GM19035 (cell line): ENCODE measurements at regions not wholly inside any gene's neighbourhood (a gene's known extent, or its start where the extent isn't known, plus 50 kb on each side); places are given as distances from the start of the nearest gene placed in this dataset.
A peak's percentile ranks its signal among the peaks of the same experiment; 100 is the strongest.

Experiments
- ATAC-seq: cut with Tn5 transposase; IDR thresholded peaks from one replicate; pipeline ENCODE4 v1.9.1; 2021; ENCODE audit not compliant: unreplicated experiment

DNA sequence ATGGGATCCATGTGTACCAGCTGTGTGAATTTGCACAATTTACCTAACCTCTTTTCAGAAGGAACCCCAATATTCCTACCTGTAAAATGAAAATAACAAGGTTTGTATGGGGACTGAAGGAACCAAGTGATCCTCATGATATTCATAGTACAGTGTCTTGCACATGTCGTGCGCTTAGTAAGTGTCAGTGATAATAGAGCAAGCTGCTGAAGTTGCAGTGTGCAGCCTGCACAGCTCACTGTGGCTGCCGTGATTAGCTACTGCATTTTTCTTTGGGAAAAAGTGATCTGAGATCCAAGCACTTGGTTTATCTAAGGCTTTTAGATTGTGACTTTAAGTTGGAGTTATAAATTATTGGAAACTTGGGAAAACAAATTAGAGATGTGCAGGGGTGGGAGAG, 135.9 kb upstream of the FRY start:
- no peak for ATAC-seq

DNA sequence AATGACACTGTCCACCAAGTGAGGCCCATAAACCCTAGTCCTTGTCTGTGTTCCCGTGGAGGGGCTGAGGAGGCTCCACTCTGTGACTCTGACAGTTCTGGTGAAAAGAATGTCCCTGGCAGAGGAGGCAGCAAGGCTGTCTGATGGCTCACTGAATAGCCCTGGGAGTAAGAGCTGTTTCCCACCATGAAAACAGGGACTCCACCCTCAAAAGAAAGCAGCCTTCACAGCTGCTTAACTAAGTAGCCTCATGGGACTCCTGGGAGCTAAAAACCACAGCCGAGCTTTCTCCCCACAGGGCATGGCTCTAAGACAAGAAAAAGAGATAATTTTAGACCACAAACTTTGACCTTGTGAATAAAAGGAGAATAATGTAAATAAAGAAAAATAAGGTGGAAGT, 135.1 kb upstream of the FRY start:
- ATAC-seq, result peak; percentile 50

DNA sequence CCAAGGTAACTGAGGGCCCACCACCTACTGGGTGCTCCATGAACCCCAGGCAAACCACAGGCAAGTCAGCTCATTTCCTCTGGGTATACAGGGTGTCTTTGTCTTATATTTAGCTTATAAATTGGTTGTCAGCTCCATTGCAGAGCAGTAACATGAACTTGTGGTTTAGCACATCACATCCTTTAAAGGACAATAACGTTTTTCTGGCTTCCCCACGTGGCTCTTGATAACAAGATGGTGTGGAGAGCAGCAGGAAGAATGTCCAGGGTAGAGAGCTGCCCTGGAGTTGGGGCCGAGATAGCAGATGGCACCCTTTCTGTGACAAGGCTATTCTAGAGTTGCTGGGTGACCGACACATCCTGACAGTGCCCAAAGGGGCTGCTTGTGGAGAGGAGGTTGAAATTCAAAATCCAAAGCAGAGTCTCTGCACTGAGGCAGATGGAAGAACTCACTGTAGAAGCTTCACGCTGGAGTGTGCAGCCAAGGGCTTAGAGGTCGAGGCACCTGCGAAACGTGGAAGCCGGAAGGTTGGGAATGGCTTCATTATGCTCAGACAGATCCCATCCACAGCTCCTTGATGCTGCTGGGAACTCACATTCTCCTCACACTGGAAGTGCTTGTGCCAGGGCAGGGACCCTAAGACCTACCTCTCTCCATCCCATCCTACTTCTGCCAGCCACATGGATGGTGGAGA, 133.0 kb upstream of the FRY start:
- no peak for ATAC-seq

DNA sequence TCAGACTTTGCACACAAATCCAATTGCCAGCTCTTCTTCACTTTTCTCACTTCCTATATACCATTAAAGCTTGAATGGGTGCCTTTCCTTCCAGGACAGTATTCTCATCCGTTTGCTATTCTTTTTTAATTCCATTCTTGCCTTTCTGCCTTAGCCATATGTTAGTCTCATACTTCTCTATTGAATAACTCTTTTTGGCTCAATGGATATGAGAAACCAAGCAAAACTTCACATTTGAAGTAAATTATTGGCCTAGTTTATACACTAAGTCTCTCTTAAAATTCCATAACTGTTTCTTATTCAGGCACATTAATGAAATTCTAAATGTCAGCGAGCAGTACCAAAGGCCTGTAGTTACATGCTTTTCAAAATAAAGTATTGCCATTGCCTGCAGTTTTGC, 129.6 kb upstream of the FRY start:
- ATAC-seq, result no peak

DNA sequence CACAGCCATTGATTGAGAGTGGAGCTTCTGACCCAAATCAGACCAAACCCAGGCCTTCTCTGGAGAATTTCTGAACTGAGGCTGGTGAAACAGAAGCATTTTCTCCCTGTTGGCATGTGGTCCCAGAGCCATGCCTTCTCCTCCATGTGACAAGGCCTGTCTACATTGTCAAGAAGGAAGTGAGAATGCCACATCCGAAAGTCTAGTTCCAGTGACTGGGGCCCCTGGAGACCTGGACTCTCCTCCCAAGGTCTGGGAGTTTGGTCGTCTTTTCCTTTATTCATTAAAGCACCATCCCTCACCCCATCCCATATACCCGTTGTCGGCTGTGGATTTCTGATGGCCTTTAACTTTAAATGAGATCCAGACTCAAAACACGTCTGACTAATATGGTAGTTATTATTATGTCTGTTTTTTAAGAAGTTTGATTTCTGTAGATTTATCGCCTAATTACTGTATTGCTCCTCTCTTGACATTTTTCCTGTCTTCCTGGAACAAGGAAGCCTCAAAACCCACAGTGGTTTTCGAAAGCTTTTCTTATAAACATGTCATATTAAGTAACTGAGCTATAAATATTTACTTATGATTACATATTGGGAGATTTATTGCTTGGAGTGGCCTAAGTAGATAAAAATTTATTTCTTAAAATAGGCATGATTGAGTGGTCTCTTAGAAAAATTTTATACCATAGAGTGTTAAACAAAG, 128.3 kb upstream of the FRY start:
- no peak for ATAC-seq

DNA sequence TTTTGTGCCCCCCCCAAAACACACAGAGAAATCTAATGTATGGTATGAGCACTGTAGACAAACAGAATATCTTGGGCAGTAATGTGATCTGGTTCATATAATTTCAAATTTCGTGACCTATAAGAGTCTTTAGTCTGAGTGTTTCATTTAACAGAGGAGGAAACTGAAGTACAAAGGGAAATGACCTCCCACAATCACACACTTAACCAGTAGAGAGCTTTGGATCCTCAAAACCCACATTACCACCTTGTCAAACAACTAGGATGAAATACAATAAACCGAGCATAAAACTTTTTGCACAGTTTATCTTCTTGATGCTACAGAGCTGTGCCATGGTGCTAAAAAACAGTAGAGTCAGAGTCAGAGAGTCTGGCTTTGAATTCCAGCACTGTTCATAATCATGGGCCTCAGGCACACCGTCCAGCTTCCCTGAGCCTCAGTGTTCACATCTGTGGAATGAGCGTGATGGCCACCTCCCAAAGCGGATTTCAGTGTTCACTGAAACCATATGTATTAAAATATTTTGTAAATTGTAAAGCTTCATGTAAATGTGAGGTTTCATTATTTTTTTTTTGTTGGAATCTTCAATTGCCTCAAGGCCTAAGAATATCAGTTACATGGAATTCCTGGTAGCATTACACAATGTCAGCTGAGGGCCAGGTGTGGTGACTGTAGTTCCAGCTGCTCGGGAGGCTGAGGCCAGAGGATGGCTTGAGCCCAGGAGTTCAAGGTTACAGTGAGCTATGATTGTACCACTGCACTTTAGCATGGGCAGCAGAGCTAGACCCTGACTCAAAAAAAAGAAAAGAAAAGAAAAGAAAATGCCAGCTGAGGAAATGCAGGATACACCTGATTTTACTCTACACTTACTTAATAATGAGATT, 126.4 kb upstream of the FRY start:
- no peak for ATAC-seq

DNA sequence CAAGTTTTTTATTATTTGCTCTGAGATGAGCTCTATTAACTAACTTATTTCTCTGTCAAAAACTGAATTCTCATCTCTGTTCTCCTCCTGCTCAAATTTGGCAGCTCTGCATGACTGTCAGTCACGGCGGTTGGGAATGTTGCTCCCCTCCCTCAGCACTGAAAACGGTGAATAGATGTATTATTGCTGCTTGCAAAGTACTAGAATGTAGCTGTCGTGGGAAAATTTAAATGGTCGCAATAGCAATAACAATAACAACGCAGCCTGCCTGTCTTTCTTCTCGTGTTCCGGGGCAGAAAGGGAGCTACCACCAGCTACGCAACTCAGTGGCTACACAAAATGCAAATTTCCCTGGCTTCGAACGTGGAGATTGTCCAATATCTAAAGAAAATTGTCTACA, 125.6 kb upstream of the FRY start:
- ATAC-seq, result no peak

DNA sequence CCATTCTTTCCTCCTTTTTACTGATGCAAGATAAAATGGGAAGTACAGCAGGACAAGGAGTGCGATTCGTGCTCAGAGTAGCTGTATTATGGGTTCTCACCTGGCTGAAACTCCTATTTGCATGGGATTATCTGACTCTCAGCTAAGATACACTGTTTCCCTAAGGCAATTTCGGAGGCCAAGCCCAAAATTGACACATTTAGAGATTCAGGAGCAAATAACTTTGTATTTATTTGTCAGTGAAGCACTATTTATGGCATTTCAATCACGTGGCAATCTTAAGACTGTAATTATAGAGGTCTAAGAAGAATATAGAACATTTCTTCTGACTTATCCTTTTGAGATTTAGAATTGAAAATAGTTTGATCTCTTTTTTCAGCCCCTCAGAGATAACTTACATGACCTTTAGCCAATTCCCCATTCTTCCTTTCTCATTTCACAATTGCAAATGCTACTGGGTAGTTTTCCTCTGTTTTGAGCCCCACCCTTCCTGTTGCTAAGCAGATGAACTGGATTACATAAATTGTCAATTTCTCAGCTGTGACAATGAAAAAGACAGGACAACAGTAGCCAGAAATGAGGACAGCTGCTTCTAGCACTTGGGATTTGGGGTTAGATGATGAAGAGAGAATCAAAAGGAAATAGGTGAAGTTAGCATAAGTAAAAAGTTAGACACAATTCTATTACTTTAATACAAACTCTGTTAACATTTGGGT, 122.7 kb upstream of the FRY start:
- ATAC-seq, result no peak

DNA sequence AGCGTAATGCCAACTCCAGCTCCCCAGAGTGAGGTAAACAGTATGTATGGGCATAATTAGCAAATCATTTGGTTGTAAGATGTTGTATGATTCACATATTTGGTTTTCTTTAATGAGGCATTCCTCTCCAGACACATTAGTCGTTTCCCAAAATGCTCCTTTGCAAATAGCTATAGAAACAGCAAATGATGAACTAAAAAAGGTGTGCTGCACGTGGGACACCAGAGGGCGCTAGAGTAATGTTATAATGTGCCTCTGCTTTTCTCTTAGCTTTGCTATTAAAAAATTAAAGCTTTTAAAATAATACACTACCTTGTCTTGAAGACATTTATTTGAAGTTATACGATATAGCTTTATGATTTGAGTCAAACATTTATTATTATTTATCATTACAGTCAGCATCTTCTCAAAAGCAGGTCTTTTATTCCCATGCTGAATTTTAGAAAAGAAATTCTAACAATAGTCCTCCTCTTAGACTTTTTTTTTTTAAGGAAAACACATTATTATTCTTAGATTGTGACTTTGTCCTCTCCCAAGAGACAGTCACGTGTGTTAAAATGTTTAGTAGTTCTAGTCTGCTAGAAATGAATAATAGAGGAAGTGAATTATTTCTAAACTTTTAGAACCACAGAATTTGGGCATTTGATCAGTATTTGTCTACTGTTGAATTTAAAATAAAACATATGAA, 121.6 kb upstream of the FRY start:
- ATAC-seq, result no peak

DNA sequence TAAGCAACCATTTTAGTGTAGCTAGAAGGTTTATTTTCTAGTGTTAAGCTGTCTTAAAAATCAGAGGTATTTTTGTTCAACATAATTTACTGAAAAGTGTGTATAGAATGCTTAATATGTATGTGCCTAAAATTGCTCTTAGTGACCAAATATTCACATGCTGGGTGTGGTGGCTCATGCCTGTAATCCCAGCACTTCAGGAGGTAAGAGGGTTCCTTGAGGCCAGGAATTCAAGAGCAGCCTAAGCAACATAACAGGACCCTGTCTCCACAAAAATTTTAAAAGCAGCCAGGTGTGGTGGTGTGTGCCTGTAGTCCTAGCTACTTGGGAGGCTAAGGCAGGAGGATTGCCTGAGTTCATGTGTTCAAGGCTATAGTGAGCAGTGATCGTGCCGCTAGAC, 120.9 kb upstream of the FRY start:
- ATAC-seq, result no peak

DNA sequence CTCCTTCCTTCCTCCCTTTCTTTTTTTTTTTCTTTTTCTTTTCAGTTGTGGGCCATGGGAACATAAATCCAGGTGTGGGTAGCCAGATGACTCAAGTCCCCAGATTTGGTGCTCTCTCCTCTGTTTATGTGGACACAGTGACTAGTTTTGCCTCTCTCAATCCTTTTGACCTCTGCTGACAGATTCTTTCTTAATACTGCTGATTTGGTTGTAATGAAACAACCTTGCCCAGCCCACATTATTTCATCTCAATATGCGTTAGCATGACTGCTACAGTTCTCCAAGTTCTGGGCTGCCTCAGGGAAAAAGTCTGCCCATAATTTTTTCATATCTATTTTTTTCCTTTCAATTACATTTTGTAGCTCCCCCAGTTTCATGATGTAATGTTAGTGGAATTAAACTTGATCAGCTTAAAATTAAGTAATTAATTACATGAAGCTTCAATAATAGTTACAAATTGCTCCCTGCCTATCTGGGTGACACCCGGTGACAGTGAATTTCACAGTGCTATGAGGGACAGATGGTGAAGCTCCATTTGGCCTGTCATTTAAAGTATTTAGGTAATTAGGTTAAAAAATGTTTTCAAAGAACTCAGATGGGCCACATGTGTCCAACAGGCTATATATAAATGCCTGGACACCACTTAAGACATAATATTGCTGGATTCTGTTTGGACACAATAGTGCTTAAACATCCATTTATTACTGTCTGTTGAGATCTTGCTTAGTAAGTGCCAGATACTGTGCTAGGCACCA, 118.8 kb upstream of the FRY start:
- no peak for ATAC-seq

DNA sequence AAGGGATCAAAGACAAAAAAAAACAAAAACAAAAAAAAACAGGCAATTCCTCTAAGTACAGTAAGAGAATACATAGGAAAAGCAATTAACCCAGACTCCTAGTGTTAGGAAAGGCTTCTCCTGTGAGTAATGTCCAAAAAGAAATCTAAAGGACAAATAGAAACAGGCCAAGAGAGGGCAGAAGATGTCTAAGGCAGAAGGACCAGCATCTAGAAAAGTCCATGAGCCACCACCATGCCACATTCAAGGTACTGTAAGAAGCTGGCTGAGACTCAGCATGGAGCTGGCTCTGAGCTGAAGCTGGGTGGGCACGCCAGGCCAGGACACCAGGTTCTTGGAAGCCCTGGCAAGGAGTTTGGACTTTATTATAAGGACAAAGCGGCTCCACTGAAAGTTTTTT, 118.1 kb upstream of the FRY start:
- no peak for ATAC-seq

DNA sequence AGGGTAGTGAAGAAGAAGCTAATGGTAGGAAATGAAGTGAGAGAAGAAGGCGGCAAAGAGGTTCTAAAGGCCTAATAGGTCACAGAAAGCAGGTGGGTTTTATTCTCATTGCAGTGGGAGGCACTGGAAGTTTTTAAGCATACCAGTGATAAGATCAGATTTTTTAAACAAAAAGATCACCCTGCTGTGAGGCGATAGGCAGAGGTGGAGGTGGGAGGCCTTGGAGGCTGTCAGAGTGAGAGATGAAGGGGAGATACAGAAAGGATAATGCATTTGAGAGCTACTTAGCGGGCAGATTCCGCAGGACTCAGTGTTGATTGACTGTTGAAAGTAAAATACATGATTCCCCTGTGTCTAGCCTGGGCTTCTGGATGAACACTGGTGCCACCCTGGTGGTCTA, 116.7 kb upstream of the FRY start:
- no peak for ATAC-seq

DNA sequence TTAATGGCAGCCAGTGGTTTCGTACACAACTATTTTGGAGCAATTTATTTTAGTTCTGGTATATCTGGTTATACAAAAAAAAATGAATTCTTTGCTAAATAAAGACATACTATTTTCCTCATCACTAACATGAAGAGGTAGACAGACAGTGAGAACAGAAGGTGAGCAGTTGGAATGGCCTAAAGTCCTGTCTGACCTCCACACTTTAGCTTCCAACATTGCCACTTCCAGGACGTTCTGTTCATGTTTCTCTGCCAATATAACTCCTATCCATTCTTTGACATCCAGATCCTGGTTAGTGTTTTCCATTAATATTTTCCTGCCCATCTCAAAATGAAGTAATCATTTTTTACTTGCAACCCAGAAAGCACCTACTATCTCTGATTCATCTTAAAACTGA, 112.9 kb upstream of the FRY start:
- no peak for ATAC-seq

DNA sequence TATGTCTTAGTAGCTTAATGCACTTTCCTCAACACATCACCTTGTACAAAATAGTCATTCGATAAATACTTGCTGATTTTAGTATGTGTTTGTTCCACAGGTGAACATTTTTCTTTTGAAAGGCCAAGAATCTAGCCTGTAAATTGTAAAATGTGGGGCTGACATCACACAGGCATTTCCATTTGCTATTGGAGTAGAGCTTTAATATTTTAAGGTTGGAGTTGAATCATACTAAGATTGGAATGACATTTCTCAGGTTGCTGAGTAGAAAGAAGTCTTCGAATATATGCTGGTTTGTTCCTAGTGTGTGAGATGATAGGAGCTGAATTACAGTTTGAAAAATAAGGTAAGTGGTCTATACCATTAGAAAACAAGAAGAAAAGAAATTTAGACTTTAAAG, 112.3 kb upstream of the FRY start:
- ATAC-seq, result no peak

DNA sequence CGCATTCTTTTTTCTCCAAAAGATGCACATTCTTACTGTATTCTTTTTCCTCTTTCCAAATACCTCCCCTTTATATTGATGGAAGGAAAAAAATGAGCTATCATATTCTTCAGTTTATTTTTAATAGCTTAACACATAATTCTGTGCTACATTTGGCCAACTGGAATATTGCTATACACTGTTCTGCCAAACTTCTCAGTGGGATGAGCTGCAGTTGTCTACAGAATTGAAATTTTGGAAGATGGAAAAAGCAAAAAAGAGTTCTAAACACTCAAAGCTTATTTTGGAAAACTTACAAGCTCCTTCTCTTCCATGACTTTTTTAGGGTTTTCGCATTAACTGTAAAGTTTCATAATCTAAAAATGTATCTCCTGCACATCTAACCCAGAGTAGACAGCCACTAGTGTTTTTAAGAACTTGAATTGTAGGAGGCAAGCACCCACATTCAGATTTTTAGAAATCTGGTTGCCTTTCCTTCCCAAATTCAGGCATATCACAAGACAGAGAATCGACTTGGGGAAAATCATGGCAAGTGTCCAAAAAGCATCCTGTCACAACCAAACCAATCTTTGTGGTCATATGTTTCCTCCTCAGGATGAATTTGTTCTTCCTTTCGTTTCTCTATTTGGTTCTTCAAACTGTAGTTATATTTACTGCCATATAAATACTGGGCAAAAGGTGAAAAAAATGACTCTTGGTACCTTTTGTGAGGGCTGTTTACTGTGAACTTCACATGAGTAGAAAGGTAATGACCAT, 111.4 kb upstream of the FRY start:
- no peak for ATAC-seq

DNA sequence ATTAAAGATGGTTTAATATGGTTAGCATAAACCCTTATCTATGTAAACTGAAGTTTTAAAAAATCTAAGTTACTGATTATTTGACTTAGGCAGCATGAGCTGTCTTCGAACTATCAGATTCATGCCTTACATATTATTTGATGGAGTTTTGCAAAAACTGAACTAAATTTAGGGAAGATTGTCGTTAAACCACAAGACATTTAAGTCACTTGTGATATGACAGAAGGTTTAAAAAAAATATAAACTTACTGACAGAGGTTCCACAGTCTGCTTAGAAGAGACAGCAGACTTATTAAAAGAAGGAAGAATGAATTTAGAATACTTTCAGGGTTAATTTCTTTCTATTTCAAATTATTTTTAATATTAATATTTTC, 110.9 kb upstream of the FRY start:
- ATAC-seq, result no peak

DNA sequence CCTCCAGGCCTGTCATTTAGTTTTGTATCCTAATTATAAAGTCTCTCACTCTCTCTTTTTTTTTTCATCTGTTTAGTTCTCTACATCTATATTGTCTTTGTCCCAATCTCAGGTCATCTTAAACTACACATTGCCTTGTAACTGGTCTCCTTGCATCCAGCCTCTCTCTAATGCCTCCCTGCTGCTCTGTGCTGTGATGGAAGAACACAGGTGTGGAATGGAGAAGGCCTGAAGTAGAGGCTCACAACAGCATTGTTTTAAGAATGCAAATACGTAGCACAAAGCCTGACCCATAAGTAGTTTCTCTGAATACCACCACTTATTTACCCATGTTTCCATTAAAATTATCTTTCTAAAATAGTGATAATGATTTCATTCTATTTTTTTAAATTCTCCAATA, 108.8 kb upstream of the FRY start:
- no peak for ATAC-seq

DNA sequence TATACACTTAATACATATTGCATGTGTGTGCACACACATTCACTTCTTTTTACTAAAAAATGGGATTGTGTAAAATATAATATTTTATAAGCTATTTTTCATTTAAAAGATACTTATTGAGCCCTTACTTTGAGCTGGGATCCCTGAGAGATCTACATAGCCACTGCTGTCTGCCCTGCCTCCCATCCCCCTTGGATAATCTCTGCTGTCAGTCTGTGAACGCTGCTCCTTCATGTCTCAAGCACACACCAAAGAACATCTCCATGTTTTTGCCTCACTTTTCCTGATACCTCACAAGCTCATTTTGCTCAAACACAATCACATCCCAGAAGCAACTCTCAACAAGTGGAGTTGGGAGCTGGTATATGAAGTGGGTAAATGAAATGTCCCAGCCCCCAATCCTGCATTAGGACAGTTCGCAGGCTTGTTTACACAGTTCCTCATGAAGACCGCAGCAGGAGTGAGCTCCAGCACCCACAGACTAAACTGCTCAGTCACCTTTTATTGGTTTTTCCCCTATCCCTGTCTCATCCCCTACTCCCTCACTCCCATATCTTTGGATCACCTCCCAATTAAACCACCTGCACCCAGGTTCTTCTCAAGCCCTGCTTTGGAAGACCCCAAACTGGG, 108.3 kb upstream of the FRY start:
- ATAC-seq, result no peak
